HG02623 (cell line): ENCODE measurements at regions not wholly inside any gene's neighbourhood (a gene's known extent, or its start where the extent isn't known, plus 50 kb on each side); places are given as distances from the start of the nearest gene placed in this dataset.
"Not testable (repeated sequence)": the region's sequence is repeated elsewhere in the genome, so short reads cannot be mapped to it uniquely, and the experiment has no call there.

Source experiments
- ATAC-seq: cut with Tn5 transposase; IDR thresholded peaks from one replicate; pipeline ENCODE4 v1.9.1; 2021; ENCODE audit warnings: moderate library complexity; ENCODE audit not compliant: unreplicated experiment

GRCh38 chr2:155599834-155600233 lies 732.7 kb downstream of the NR4A2 start:
- ATAC-seq, result no peak

- ATAC-seq, result no peak
These were observed 748.8 kb downstream of the NR4A2 start for GRCh38 chr2:155583674-155584195.

GRCh38 chr2:155574941-155575340 lies 757.6 kb downstream of the NR4A2 start:
- no peak for ATAC-seq

- no peak for ATAC-seq
These were observed 785.0 kb downstream of the NR4A2 start for GRCh38 chr2:155547571-155547970.

GRCh38 chr2:155546721-155547555 lies 785.6 kb downstream of the NR4A2 start:
- no peak for ATAC-seq

GRCh38 chr2:155539028-155539427 lies 793.5 kb downstream of the NR4A2 start:
- ATAC-seq, result not testable (repeated sequence)

GRCh38 chr2:155528034-155528433 lies 804.5 kb downstream of the NR4A2 start:
- ATAC-seq, result no peak

GRCh38 chr2:155525199-155525598 lies 807.3 kb downstream of the NR4A2 start:
- ATAC-seq, result no peak

GRCh38 chr2:155519529-155520130 lies 812.9 kb downstream of the NR4A2 start:
- ATAC-seq, result no peak

GRCh38 chr2:155518094-155518493 lies 814.4 kb downstream of the NR4A2 start:
- ATAC-seq, result no peak

GRCh38 chr2:155517362-155517761 lies 815.2 kb downstream of the NR4A2 start:
- no peak for ATAC-seq

GRCh38 chr2:155513248-155513647 lies 814.8 kb downstream of the KCNJ3 start:
- ATAC-seq, result no peak

GRCh38 chr2:155502766-155503165 lies 804.3 kb downstream of the KCNJ3 start:
- no peak for ATAC-seq

- no peak for ATAC-seq
These were observed 799.6 kb downstream of the KCNJ3 start for GRCh38 chr2:155498106-155498505.

GRCh38 chr2:155494744-155495143 lies 796.2 kb downstream of the KCNJ3 start:
- ATAC-seq, result no peak

- no peak for ATAC-seq
These were observed 786.8 kb downstream of the KCNJ3 start for GRCh38 chr2:155485141-155485842.

GRCh38 chr2:155481141-155481540 lies 782.6 kb downstream of the KCNJ3 start:
- no peak for ATAC-seq

- ATAC-seq, result not testable (repeated sequence)
These were observed 773.5 kb downstream of the KCNJ3 start for GRCh38 chr2:155472018-155472417.

- no peak for ATAC-seq
These were observed 757.7 kb downstream of the KCNJ3 start for GRCh38 chr2:155456222-155456621.

- no peak for ATAC-seq
These were observed 744.4 kb downstream of the KCNJ3 start for GRCh38 chr2:155442755-155443372.

- ATAC-seq, result no peak
These were observed 743.6 kb downstream of the KCNJ3 start for GRCh38 chr2:155442088-155442487.
